Panc1 (cell line): ENCODE measurements at regions not wholly inside any gene's neighbourhood (a gene's known extent, or its start where the extent isn't known, plus 50 kb on each side); places are given as distances from the start of the nearest gene placed in this dataset.

Experiments used
- ATAC-seq: fragments of 200-7000 bp; cut with Tn5 transposase; 2 replicates; pipeline ENCODE4 v1.9.1; 2020; ENCODE audit warnings: mild to moderate bottlenecking, moderate library complexity
- BruUV-seq: library from RNA; stranded (reverse); fragments of 400-500 nt; replicated peaks from 2 replicates; lab custom pipeline; 2021; lab: Mats Ljungman, UMichigan
- CTCF ChIA-PET: fragments of 300-600 bp; sonication (Branson Sonifier 250); formaldehyde crosslinking; loops from one replicate; lab custom pipeline; 2022; ENCODE audit warnings: antibody characterized with exemption; lab: Charles Lee
- POLR2A ChIA-PET: fragments of 300-600 bp; sonication (Branson Sonifier 250); formaldehyde crosslinking; loops from one replicate; lab custom pipeline; 2022; ENCODE audit warnings: antibody characterized with exemption; lab: Charles Lee
- DNase-seq: peaks from one replicate; pipeline ENCODE4 v3.0.0-alpha.2; 2010; ENCODE audit warnings: low read depth, low spot score
- H3K27ac ChIP-seq: 2 replicates; pipeline ENCODE4 v1.5.1; 2011; ENCODE audit warnings: mild to moderate bottlenecking, low read length, inconsistent platforms
- H3K27me3 ChIP-seq: fragments of 200-500 bp; sonication (Bioruptor generic); 2 replicates; pipeline ENCODE4 v1.6.0; 2014; ENCODE audit warnings: low read length, inconsistent platforms; ENCODE audit not compliant: control insufficient read depth, insufficient read depth
- H3K36me3 ChIP-seq: fragments of 200-500 bp; sonication (Bioruptor generic); 2 replicates; pipeline ENCODE4 v1.5.1; 2014; ENCODE audit warnings: inconsistent platforms, mild to moderate bottlenecking, low read length, moderate library complexity; ENCODE audit not compliant: control insufficient read depth, insufficient read depth
- H3K4me1 ChIP-seq: 2 replicates; pipeline ENCODE4 v1.5.1; 2011; ENCODE audit warnings: inconsistent platforms, mild to moderate bottlenecking, low read length, moderate library complexity; ENCODE audit not compliant: control insufficient read depth, insufficient read depth
- H3K4me3 ChIP-seq, 2 experiments: 2 replicates each; pipeline ENCODE4 v1.5.1; 2011 to 2012; ENCODE audit warnings: low read depth in 2 of 2, low read length in 2 of 2, mild to moderate bottlenecking in 2 of 2, inconsistent platforms in 1 of 2, moderate library complexity in 1 of 2
- H3K9me3 ChIP-seq: fragments of 200-500 bp; sonication (Bioruptor generic); 2 replicates; pipeline ENCODE4 v1.5.1; 2014; ENCODE audit warnings: low read depth, mild to moderate bottlenecking, inconsistent platforms, low read length, moderate library complexity; ENCODE audit not compliant: control insufficient read depth, insufficient read depth
- CTCF ChIP-seq: fragments of 450-650 bp; IDR thresholded peaks from 2 replicates; pipeline ENCODE4 v1.5.1; 2017; ENCODE audit warnings: mild to moderate bottlenecking
- POLR2AphosphoS5 ChIP-seq: IDR thresholded peaks from 2 replicates; pipeline ENCODE4 v1.6.1; 2012; ENCODE audit warnings: mild to moderate bottlenecking, low read depth, low read length, moderate library complexity
- REST ChIP-seq, 2 experiments: IDR thresholded peaks; 2 replicates each; pipeline ENCODE4 v1.6.1; 2011 to 2012; ENCODE audit warnings: low read depth in 2 of 2, control low read depth in 1 of 2, low read length in 1 of 2, mild to moderate bottlenecking in 1 of 2, moderate library complexity in 1 of 2; ENCODE audit not compliant: insufficient read depth in 1 of 2
- SIN3A ChIP-seq: IDR thresholded peaks from 2 replicates; pipeline ENCODE4 v1.6.1; 2012; ENCODE audit warnings: low read depth, mild to moderate bottlenecking, low read length, moderate library complexity, borderline replicate concordance; ENCODE audit not compliant: insufficient read depth
- TCF7L2 ChIP-seq: IDR thresholded peaks from 2 replicates; pipeline ENCODE4 v1.6.1; 2011; ENCODE audit warnings: mild to moderate bottlenecking, low read depth, low read length, inconsistent platforms
- in situ Hi-C: cut with HindIII; loops from 2 replicates; pipeline ENCODE4 v1.10.0; 2016; ENCODE audit warnings: low sequenced_read_pairs, low pct_unique_long_range_greater_than_20kb
- intact Hi-C: fragments of 100-400 bp; cut with micrococcal nuclease; formaldehyde crosslinking; loops from one replicate; pipeline ENCODE4 v1.10.0; 2022; ENCODE audit not compliant: unreplicated experiment

GRCh38 chr4:100722133-100722532, 204.3 kb upstream of the EMCN start:
- CTCF ChIA-PET = no interaction called here
- intact Hi-C loops = no loop called here
- Histone ChIP-seq H3K4me1 (no peaks in the 10 kb centered on the region), H3K27ac (no peak overlapping the region), H3K27me3 (no peaks in the 10 kb centered on the region), H3K36me3 (no peaks in the 10 kb centered on the region), H3K4me3 (no peak overlapping the region), H3K9me3 (no peaks in the 10 kb centered on the region)
- no peak for TF ChIP-seq TCF7L2
- no peak for TF ChIP-seq SIN3A
- no peak for TF ChIP-seq REST (IDR thresholded peaks at IDR 0.05; ENCODE audit: insufficient read depth in 1 of 2, low read depth in 2 of 2, low read length in 1 of 2)
- no peak for TF ChIP-seq POLR2AphosphoS5
- no peak for TF ChIP-seq CTCF
- no peak for ATAC-seq
- in situ Hi-C loops = no loop called here
- POLR2A ChIA-PET = no interaction called here
- no TSS peak for BruUV-seq
- DNase-seq = no peak

- intact Hi-C loops = no loop called here
- Histone ChIP-seq H3K4me1 (no peaks in the 10 kb centered on the region), H3K36me3 (no peaks in the 10 kb centered on the region), H3K27ac (no peak overlapping the region), H3K4me3 (no peak overlapping the region), H3K9me3 (no peaks in the 10 kb centered on the region), H3K27me3 (no peaks in the 10 kb centered on the region)
- BruUV-seq = no TSS peak
- DNase-seq = no peak
- CTCF ChIA-PET = no interaction called here
- in situ Hi-C loops = no loop called here
- ATAC-seq = no peak
- TF ChIP-seq TCF7L2 (no peak), REST (IDR thresholded peaks at IDR 0.05; ENCODE audit: insufficient read depth in 1 of 2, low read depth in 2 of 2, low read length in 1 of 2) (no peak), POLR2AphosphoS5 (no peak)
- POLR2A ChIA-PET = no interaction called here
Observed at GRCh38 chr4:100721490-100721889, 203.7 kb upstream of the EMCN start.
